NCI-H82 treated with DMSO at 0.1 percent for 48 hours (cell line): ENCODE measurements at regions not wholly inside any gene's neighbourhood (a gene's known extent, or its start where the extent isn't known, plus 50 kb on each side); places are given as distances from the start of the nearest gene placed in this dataset.
"Not testable (repeated sequence)": the region's sequence is repeated elsewhere in the genome, so short reads cannot be mapped to it uniquely, and the experiment has no call there.

Source experiments
- DNase-seq: peaks from one replicate; lab custom pipeline; 2025; ENCODE audit not compliant: unreplicated experiment; lab: John Stamatoyannopoulos, UW

- peak; percentile 3 for DNase-seq
These were observed 169.4 kb upstream of the ANKRD55 start for GRCh38 chr5:56402266-56403220.

GRCh38 chr5:56397796-56398195 is 164.7 kb upstream of the ANKRD55 start:
- DNase-seq = not testable (repeated sequence)

DNA sequence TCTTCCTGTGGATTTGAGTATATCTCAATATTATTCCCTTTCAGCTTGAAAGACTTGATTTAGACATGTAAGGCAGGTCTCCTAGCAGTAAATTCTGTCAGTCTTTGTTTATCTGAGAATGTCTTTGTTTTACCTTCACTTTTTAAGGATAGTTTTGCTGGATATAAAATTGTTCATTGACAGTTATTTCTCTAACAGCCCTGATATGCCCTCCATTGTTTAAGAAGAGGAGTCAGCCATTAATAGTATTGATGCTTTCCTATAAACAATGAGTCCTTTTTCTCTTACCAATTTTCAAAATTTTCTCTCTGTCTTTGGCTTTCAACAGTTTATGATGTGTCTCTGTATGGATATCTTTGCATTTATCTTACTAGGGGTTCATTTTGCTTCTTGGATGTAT is 163.5 kb upstream of the ANKRD55 start:
- no peak for DNase-seq

GRCh38 chr5:56389261-56389660 is 156.1 kb upstream of the ANKRD55 start:
- no peak for DNase-seq

GRCh38 chr5:56388229-56388985 is 155.3 kb upstream of the ANKRD55 start:
- DNase-seq = no peak

DNA sequence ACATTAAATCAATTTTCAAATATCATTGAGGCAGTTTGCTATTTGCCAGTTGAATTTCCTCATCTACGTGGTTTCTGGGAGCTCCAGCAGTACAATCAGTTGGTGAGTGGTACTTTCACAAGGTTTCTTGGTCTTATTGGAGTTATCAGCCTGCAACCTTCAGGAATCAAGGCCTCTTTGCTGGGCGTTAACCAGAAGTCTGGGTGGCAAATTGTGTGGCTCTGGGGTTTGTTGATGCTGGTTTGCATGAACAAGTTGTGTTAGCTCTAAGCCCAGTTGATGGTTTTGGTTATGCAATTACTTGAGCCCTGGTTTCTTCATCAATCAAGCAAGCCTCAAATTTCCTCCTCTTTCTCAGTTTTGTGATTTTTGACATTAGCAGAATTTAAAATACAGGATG is 152.9 kb upstream of the ANKRD55 start:
- no peak for DNase-seq

DNA sequence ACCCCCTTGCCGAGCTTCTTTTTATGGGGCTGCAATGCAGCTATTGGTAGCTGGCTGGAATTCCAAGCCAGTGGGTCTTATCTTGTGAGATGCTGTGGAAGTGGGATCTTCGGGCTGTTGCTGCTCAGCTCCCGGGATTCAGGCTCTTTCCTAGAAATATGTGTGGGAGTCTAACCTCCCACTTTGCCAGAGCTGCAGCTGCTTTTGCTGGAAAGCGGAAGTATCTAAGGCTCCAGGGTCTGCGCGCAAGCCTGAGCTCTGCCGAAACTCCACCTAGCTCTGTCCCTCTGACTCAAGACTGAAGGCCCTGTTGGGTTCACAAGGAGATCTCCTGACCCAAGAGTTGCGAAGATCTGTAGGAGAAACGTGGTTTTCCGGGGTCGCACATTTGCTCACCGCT is 151.1 kb upstream of the ANKRD55 start:
- no peak for DNase-seq

DNA sequence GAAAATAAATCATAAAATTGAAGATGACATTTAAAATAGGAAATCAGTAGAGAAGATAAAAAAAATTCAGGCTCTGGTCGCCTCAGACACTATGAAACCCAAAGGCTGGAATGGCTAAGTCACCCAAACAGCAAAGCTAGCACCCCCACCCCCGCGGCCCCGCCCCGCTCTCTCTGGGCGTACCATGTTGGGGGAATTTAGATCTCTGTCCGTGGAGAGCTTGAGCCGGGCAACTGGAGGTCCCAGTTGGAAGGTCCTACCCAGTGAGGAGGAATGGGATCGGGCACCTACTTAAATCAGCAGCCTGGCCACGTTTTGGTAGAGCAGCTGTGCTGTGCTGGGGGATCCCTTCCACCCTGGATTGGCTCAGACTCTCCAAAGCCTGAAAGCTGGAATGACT is 150.6 kb upstream of the ANKRD55 start:
- DNase-seq = no peak

- no peak for DNase-seq
These were observed 149.8 kb upstream of the ANKRD55 start for GRCh38 chr5:56382896-56383295.

DNA sequence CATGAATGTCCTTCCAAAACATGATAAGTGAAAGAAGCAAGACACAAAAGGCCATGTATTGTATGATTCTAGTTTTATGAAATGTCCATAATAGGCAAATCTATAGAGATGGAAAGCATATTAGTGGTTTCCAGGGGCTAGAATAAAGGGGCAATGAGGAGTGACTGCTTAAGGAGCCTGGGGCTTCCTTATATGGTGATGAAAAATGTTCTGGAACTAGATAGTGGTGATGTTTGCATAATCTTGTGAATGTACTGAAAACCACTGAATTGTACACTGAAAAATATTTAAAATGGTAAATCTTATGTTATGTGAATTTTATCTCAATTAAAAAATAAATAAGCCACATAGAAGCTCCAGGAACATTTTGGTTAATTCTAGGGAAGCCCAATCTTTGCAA is 144.4 kb upstream of the ANKRD55 start:
- DNase-seq = no peak

GRCh38 chr5:56376128-56376527 is 143.0 kb upstream of the ANKRD55 start:
- DNase-seq = no peak

- no peak for DNase-seq
These were observed 141.9 kb upstream of the ANKRD55 start for GRCh38 chr5:56375011-56375410.

DNA sequence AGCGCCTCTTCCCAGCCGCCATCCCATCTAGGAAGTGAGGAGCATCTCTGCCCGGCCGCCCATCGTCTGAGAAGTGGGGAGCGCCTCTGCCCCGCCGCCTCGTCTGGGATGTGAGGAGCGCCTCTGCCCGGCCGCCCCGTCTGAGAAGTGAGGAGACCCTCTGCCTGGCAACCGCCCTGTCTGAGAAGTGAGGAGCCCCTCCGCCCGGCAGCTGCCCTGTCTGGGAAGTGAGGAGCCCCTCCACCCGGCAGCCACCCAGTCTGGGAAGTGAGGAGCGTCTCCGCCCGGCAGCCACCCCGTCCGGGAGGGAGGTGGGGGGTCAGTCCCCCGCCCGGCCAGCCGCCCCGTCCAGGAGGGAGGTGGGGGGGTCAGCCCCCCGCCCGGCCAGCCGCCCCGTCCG is 139.4 kb upstream of the ANKRD55 start:
- DNase-seq = not testable (repeated sequence)

GRCh38 chr5:56369361-56369811 is 136.3 kb upstream of the ANKRD55 start:
- no peak for DNase-seq

- no peak for DNase-seq
These were observed 134.6 kb upstream of the ANKRD55 start for GRCh38 chr5:56367748-56368147.

GRCh38 chr5:56366986-56367385 is 133.9 kb upstream of the ANKRD55 start:
- DNase-seq = no peak

DNA sequence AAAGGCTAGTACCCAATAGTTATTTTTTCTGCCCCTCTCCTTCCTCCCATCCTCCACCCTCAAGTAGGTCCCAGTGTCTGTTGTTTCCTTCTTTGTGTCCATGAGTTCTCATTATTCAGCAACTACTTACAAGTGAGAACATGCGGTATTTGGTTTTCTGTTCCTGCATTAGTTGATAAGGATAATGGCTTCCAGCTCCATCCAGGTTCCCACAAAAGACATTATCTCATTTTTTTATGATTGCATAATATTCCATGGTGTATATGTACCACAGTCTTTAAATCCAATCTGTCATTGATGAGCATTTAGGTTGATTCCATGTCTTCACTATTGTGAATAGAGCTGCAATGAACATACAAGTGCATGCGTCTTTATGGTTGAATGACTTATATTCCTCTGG is 128.3 kb upstream of the ANKRD55 start:
- DNase-seq = no peak

- DNase-seq = no peak
These were observed 127.7 kb upstream of the ANKRD55 start for GRCh38 chr5:56360816-56361215.

GRCh38 chr5:56359809-56360685 is 126.9 kb upstream of the ANKRD55 start:
- no peak for DNase-seq

GRCh38 chr5:56358703-56359681 is 125.9 kb upstream of the ANKRD55 start:
- no peak for DNase-seq
